HepG2 (cell line): ENCODE measurements at regions not wholly inside any gene's neighbourhood (a gene's known extent, or its start where the extent isn't known, plus 50 kb on each side); places are given as distances from the start of the nearest gene placed in this dataset.

ENCODE experiments used
- ATAC-seq: fragments of 200-7000 bp; cut with Tn5 transposase; 3 replicates; pipeline ENCODE4 v1.9.1; 2020; ENCODE audit warnings: mild to moderate bottlenecking, moderate library complexity
- BruUV-seq: library from RNA; stranded (reverse); fragments of 400-500 nt; replicated peaks from 2 replicates; lab custom pipeline; 2021; lab: Mats Ljungman, UMichigan
- CTCF ChIA-PET: fragments of 300-600 bp; formaldehyde crosslinking; extraction: SDS; loops from one replicate; lab custom pipeline; 2021; ENCODE audit warnings: low total read pairs, inconsistent platforms, low intra/inter-chr PET ratio; lab: Yijun Ruan, JAX
- POLR2A ChIA-PET: fragments of 350-600 bp; sonication (Branson Sonifier 250); formaldehyde crosslinking; loops from one replicate; lab custom pipeline; 2020; ENCODE audit warnings: antibody characterized with exemption, inconsistent platforms; lab: Yijun Ruan, JAX
- DNase-seq: peaks from one replicate; pipeline ENCODE4 v3.0.0-alpha.2; 2015; ENCODE audit warnings: low spot score
- FAIRE-seq: peaks from 3 replicates; lab custom pipeline; 2011; peaks lifted over from hg19 to GRCh38; lab: Jason Lieb, UNC
- H2AFZ ChIP-seq: one replicate; pipeline ENCODE4 v1.6.1; 2011; ENCODE audit warnings: low read length, inconsistent platforms
- H3K27ac ChIP-seq: fragments of 300-600 bp; 3 replicates; pipeline ENCODE4 v1.8.0; 2011; ENCODE audit warnings: mixed run types, mild to moderate bottlenecking, mixed read lengths, low read length, inconsistent platforms; ENCODE audit not compliant: insufficient read depth; ENCODE audit errors: extremely low read length
- H3K27me3 ChIP-seq, 2 experiments: fragments of 200-600 bp in 1 of 2; 2 replicates in 1 of 2; 3 replicates in 1 of 2; pipeline versions ENCODE4 v1.6.0 to v1.8.0; 2011; ENCODE audit warnings: low read length in 2 of 2, mild to moderate bottlenecking in 2 of 2, moderate library complexity in 2 of 2, inconsistent platforms in 1 of 2; ENCODE audit not compliant: insufficient read depth in 2 of 2, control insufficient read depth in 1 of 2
- H3K36me3 ChIP-seq, 2 experiments: fragments of 200-600 bp in 1 of 2; replicated peaks in 1 of 2; 2 replicates in 1 of 2; 3 replicates in 1 of 2; pipeline versions ENCODE4 v1.5.1 to v1.8.0; 2011; ENCODE audit warnings: low read length in 2 of 2, inconsistent platforms in 1 of 2; ENCODE audit not compliant: insufficient read depth in 2 of 2, control insufficient read depth in 1 of 2
- H3K4me1 ChIP-seq: 2 replicates; pipeline ENCODE4 v1.5.1; 2012; ENCODE audit warnings: low read length, inconsistent platforms; ENCODE audit not compliant: insufficient read depth
- H3K4me2 ChIP-seq: 2 replicates; pipeline ENCODE4 v1.6.0; 2011; ENCODE audit warnings: low read depth, low read length, inconsistent platforms
- H3K4me3 ChIP-seq, 3 experiments: fragments of 200-600 bp in 1 of 3; sonication (generic), shearing (Covaris generic) in 1 of 3; replicated peaks in 1 of 3; 2 replicates each; pipeline ENCODE4 v1.5.1; 2011 to 2016; ENCODE audit warnings: low read length in 3 of 3, inconsistent platforms in 2 of 3, low read depth in 2 of 3, mild to moderate bottlenecking in 2 of 3, control low read depth in 1 of 3, mixed read lengths in 1 of 3; ENCODE audit not compliant: insufficient read depth in 1 of 3
- H3K79me2 ChIP-seq: one replicate; pipeline ENCODE4 v1.6.1; 2011; ENCODE audit warnings: low read length, inconsistent platforms; ENCODE audit not compliant: insufficient read depth
- H3K9ac ChIP-seq: 2 replicates; pipeline ENCODE4 v1.6.0; 2011; ENCODE audit warnings: mild to moderate bottlenecking, low read depth, low read length, inconsistent platforms; ENCODE audit not compliant: insufficient read depth
- H3K9me3 ChIP-seq: 2 replicates; pipeline ENCODE4 v1.5.1; 2012; ENCODE audit warnings: mild to moderate bottlenecking, low read length
- H4K20me1 ChIP-seq: 2 replicates; pipeline ENCODE4 v1.6.0; 2011; ENCODE audit warnings: inconsistent platforms, mild to moderate bottlenecking, low read length, moderate library complexity; ENCODE audit not compliant: insufficient read depth
- MAF1 ChIP-seq: sonication (generic); formaldehyde crosslinking; IDR thresholded peaks from 2 replicates; pipeline ENCODE4 v1.5.0; 2020; ENCODE audit warnings: missing genetic modification reagents, borderline replicate concordance
- MAFF ChIP-seq: IDR thresholded peaks from 2 replicates; pipeline ENCODE4 v1.6.1; 2011; ENCODE audit warnings: low read depth, low read length, improper control_type of control experiment
- NONO ChIP-seq, 2 experiments: fragments of 450-650 bp in 1 of 2; sonication (generic) in 1 of 2; formaldehyde crosslinking in 1 of 2; IDR thresholded peaks in 1 of 2; conservative IDR thresholded peaks in 1 of 2; 2 replicates each; pipeline versions ENCODE4 v1.6.1 to v1.8.0; 2017 to 2022; ENCODE audit warnings: mild to moderate bottlenecking in 1 of 2, missing genetic modification reagents in 1 of 2, moderate library complexity in 1 of 2
- PLRG1 ChIP-seq: fragments of 450-650 bp; conservative IDR thresholded peaks from 2 replicates; pipeline ENCODE4 v1.6.1; 2016
- ZNF382 ChIP-seq: sonication (generic); formaldehyde crosslinking; IDR thresholded peaks from 2 replicates; pipeline ENCODE4 v1.5.0; 2020; ENCODE audit warnings: missing genetic modification reagents, mild to moderate bottlenecking, borderline replicate concordance
- WGBS: methylation state at CpG from one replicate; pipeline ENCODE4 v1.1.6; 2017; ENCODE audit warnings: low lambda C conversion rate; 5-methylcytosine and 5-hydroxymethylcytosine counted together
- in situ Hi-C: cut with HindIII; loops from 2 replicates; pipeline ENCODE4 v1.10.0; 2017; ENCODE audit warnings: low pct_unique_long_range_greater_than_20kb; ENCODE audit not compliant: extremely low pct_ligation_motif_present
- intact Hi-C: fragments of 100-400 bp; cut with micrococcal nuclease; formaldehyde crosslinking; loops from one replicate; pipeline ENCODE4 v1.10.0; 2022; ENCODE audit not compliant: unreplicated experiment
- TF ChIP-seq, protein P1 (sequence below): sonication (generic); formaldehyde crosslinking; IDR thresholded peaks from 2 replicates; pipeline ENCODE4 v1.4.0; 2020; ENCODE audit warnings: missing genetic modification reagents
- TF ChIP-seq, protein P2 (sequence below): sonication (generic); formaldehyde crosslinking; IDR thresholded peaks from 2 replicates; pipeline ENCODE4 v1.5.0; 2020; ENCODE audit warnings: mild to moderate bottlenecking, missing genetic modification reagents
- TF ChIP-seq, protein P3 (sequence below): sonication (generic); formaldehyde crosslinking; IDR thresholded peaks from 2 replicates; pipeline ENCODE4 v1.5.0; 2020; ENCODE audit warnings: missing genetic modification reagents
- TF ChIP-seq, protein P4 (sequence below): IDR thresholded peaks from 2 replicates; pipeline ENCODE4 v1.6.1; 2016; ENCODE audit warnings: missing compliant biosample characterization, missing genetic modification reagents, borderline replicate concordance
- TF ChIP-seq, protein P5 (sequence below): sonication (generic); formaldehyde crosslinking; IDR thresholded peaks from 2 replicates; pipeline ENCODE4 v1.5.0; 2020; ENCODE audit warnings: mild to moderate bottlenecking, missing genetic modification reagents

DNA sequence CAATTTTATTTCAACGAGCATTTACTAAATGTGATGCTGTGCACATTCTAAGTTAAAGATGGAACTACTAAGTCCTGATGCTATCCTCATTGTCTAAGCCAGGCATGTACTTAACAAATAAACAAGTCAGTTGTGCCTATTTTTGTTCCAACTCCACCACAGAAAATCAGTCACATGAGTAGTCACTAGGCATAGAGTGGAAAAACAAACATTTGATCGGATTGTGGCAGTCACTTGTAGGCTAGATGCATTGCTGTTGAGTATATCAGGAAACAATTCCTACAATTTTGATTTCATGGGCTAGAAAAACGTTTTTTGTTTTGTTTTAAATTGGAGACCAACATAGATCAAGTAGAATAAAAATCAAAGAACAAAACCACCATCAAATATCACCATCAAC, 177.6 kb upstream of the SLC25A13 start:
- no peaks in the 10 kb centered on the region for H3K27me3 ChIP-seq
- no peak overlapping the region for H2AFZ ChIP-seq
- ATAC-seq (no peak), FAIRE-seq (no peak), DNase-seq (no peak)
- in situ Hi-C loops: no loop called here
- no TSS peak for BruUV-seq
- no peaks in the 10 kb centered on the region for H3K36me3 ChIP-seq
- POLR2A ChIA-PET: no interaction called here
- intact Hi-C loops: no loop called here
- H3K4me1 ChIP-seq: peaks cover 16% of the 10 kb centered on the region
- H3K9me3 ChIP-seq: no peaks in the 10 kb centered on the region
- H3K4me2 ChIP-seq: no peak overlapping the region
- CTCF ChIA-PET: no interaction called here
- WGBS: 12% methylated on average over 3 of the region's 3 CpGs
- H3K79me2 ChIP-seq: no peaks in the 10 kb centered on the region
- no peak overlapping the region for H3K9ac ChIP-seq
- H4K20me1 ChIP-seq: no peaks in the 10 kb centered on the region
- H3K4me3 ChIP-seq: no peak overlapping the region
- no peak overlapping the region for H3K27ac ChIP-seq
- TF ChIP-seq, protein P1, sequence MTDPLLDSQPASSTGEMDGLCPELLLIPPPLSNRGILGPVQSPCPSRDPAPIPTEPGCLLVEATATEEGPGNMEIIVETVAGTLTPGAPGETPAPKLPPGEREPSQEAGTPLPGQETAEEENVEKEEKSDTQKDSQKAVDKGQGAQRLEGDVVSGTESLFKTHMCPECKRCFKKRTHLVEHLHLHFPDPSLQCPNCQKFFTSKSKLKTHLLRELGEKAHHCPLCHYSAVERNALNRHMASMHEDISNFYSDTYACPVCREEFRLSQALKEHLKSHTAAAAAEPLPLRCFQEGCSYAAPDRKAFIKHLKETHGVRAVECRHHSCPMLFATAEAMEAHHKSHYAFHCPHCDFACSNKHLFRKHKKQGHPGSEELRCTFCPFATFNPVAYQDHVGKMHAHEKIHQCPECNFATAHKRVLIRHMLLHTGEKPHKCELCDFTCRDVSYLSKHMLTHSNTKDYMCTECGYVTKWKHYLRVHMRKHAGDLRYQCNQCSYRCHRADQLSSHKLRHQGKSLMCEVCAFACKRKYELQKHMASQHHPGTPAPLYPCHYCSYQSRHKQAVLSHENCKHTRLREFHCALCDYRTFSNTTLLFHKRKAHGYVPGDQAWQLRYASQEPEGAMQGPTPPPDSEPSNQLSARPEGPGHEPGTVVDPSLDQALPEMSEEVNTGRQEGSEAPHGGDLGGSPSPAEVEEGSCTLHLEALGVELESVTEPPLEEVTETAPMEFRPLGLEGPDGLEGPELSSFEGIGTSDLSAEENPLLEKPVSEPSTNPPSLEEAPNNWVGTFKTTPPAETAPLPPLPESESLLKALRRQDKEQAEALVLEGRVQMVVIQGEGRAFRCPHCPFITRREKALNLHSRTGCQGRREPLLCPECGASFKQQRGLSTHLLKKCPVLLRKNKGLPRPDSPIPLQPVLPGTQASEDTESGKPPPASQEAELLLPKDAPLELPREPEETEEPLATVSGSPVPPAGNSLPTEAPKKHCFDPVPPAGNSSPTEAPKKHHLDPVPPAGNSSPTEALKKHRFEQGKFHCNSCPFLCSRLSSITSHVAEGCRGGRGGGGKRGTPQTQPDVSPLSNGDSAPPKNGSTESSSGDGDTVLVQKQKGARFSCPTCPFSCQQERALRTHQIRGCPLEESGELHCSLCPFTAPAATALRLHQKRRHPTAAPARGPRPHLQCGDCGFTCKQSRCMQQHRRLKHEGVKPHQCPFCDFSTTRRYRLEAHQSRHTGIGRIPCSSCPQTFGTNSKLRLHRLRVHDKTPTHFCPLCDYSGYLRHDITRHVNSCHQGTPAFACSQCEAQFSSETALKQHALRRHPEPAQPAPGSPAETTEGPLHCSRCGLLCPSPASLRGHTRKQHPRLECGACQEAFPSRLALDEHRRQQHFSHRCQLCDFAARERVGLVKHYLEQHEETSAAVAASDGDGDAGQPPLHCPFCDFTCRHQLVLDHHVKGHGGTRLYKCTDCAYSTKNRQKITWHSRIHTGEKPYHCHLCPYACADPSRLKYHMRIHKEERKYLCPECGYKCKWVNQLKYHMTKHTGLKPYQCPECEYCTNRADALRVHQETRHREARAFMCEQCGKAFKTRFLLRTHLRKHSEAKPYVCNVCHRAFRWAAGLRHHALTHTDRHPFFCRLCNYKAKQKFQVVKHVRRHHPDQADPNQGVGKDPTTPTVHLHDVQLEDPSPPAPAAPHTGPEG: no peak
- TF ChIP-seq, protein P2, sequence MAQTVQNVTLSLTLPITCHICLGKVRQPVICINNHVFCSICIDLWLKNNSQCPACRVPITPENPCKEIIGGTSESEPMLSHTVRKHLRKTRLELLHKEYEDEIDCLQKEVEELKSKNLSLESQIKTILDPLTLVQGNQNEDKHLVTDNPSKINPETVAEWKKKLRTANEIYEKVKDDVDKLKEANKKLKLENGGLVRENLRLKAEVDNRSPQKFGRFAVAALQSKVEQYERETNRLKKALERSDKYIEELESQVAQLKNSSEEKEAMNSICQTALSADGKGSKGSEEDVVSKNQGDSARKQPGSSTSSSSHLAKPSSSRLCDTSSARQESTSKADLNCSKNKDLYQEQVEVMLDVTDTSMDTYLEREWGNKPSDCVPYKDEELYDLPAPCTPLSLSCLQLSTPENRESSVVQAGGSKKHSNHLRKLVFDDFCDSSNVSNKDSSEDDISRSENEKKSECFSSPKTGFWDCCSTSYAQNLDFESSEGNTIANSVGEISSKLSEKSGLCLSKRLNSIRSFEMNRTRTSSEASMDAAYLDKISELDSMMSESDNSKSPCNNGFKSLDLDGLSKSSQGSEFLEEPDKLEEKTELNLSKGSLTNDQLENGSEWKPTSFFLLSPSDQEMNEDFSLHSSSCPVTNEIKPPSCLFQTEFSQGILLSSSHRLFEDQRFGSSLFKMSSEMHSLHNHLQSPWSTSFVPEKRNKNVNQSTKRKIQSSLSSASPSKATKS: no peak
- TF ChIP-seq NONO (IDR thresholded peaks at IDR 0.05) (no peak), NONO (CRISPR knock-in tag; conservative IDR thresholded peaks at IDR 0.05) (no peak), ZNF382 (CRISPR knock-in tag) (no peak), MAF1 (CRISPR knock-in tag) (no peak), MAFF (no peak), PLRG1 (no peak)
- TF ChIP-seq, protein P3, sequence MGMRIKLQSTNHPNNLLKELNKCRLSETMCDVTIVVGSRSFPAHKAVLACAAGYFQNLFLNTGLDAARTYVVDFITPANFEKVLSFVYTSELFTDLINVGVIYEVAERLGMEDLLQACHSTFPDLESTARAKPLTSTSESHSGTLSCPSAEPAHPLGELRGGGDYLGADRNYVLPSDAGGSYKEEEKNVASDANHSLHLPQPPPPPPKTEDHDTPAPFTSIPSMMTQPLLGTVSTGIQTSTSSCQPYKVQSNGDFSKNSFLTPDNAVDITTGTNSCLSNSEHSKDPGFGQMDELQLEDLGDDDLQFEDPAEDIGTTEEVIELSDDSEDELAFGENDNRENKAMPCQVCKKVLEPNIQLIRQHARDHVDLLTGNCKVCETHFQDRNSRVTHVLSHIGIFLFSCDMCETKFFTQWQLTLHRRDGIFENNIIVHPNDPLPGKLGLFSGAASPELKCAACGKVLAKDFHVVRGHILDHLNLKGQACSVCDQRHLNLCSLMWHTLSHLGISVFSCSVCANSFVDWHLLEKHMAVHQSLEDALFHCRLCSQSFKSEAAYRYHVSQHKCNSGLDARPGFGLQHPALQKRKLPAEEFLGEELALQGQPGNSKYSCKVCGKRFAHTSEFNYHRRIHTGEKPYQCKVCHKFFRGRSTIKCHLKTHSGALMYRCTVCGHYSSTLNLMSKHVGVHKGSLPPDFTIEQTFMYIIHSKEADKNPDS (CRISPR knock-in tag): no peak
- TF ChIP-seq, protein P4, sequence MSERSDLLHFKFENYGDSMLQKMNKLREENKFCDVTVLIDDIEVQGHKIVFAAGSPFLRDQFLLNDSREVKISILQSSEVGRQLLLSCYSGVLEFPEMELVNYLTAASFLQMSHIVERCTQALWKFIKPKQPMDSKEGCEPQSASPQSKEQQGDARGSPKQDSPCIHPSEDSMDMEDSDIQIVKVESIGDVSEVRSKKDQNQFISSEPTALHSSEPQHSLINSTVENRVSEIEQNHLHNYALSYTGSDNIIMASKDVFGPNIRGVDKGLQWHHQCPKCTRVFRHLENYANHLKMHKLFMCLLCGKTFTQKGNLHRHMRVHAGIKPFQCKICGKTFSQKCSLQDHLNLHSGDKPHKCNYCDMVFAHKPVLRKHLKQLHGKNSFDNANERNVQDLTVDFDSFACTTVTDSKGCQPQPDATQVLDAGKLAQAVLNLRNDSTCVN (CRISPR knock-in tag): no peak
- TF ChIP-seq, protein P5, sequence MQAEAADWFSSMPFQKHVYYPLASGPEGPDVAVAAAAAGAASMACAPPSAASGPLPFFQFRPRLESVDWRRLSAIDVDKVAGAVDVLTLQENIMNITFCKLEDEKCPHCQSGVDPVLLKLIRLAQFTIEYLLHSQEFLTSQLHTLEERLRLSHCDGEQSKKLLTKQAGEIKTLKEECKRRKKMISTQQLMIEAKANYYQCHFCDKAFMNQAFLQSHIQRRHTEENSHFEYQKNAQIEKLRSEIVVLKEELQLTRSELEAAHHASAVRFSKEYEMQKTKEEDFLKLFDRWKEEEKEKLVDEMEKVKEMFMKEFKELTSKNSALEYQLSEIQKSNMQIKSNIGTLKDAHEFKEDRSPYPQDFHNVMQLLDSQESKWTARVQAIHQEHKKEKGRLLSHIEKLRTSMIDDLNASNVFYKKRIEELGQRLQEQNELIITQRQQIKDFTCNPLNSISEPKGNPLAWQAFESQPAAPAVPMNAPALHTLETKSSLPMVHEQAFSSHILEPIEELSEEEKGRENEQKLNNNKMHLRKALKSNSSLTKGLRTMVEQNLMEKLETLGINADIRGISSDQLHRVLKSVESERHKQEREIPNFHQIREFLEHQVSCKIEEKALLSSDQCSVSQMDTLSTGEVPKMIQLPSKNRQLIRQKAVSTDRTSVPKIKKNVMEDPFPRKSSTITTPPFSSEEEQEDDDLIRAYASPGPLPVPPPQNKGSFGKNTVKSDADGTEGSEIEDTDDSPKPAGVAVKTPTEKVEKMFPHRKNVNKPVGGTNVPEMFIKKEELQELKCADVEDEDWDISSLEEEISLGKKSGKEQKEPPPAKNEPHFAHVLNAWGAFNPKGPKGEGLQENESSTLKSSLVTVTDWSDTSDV (CRISPR knock-in tag): no peak
